Suprapubic skin (tissue), 4 donors: ENCODE measurements at regions not wholly inside any gene's neighbourhood (a gene's known extent, or its start where the extent isn't known, plus 50 kb on each side); places are given as distances from the start of the nearest gene placed in this dataset.

ENCODE experiments used
- DNase-seq, 2 donors: peaks; one replicate each; pipeline ENCODE4 v3.0.0-alpha.2; 2019; ENCODE audit warnings: low spot score in 2 of 2
- H3K27ac ChIP-seq: fragments of 200-600 bp; sonication (generic); one replicate; pipeline ENCODE4 v1.5.1; 2019
- H3K27me3 ChIP-seq: fragments of 200-600 bp; sonication (generic); one replicate; pipeline ENCODE4 v1.5.1; 2019
- H3K36me3 ChIP-seq: fragments of 200-600 bp; sonication (generic); one replicate; pipeline ENCODE4 v1.5.1; 2019
- H3K4me1 ChIP-seq: fragments of 200-600 bp; sonication (generic); one replicate; pipeline ENCODE4 v1.5.1; 2019
- H3K4me3 ChIP-seq: fragments of 200-600 bp; sonication (generic); one replicate; pipeline ENCODE4 v1.5.1; 2019; ENCODE audit warnings: mild to moderate bottlenecking
- H3K9me3 ChIP-seq: fragments of 200-600 bp; sonication (generic); one replicate; pipeline ENCODE4 v1.5.1; 2019
- CTCF ChIP-seq, 2 donors: fragments of 200-600 bp in 1 of 2; fragments of 450-650 bp in 1 of 2; sonication (generic) in 1 of 2; IDR thresholded peaks; one replicate each; pipeline ENCODE4 v1.5.1; 2016 to 2019; ENCODE audit warnings: antibody characterized with exemption in 2 of 2, mild to moderate bottlenecking in 1 of 2, moderate library complexity in 1 of 2
- EP300 ChIP-seq: sonication (generic); formaldehyde crosslinking; IDR thresholded peaks from one replicate; pipeline ENCODE4 v1.6.1; 2017; ENCODE audit warnings: antibody characterized with exemption
- POLR2A ChIP-seq, 2 donors: fragments of 450-650 bp; IDR thresholded peaks; one replicate each; pipeline ENCODE4 v1.6.1; 2017; ENCODE audit warnings: antibody characterized with exemption in 2 of 2, mild to moderate bottlenecking in 2 of 2, moderate library complexity in 2 of 2
- POLR2AphosphoS5 ChIP-seq, 3 donors: sonication (generic); formaldehyde crosslinking; IDR thresholded peaks; one replicate each; pipeline ENCODE4 v1.6.1; 2017; ENCODE audit warnings: antibody characterized with exemption in 3 of 3
- WGBS: methylation state at CpG from one replicate; pipeline ENCODE4 v1.1.5; 2018; 5-methylcytosine and 5-hydroxymethylcytosine counted together

GRCh38 chr13:47521890-47522487, 479.1 kb downstream of the SUCLA2 start:
- TF ChIP-seq POLR2A (IDR thresholded peaks at IDR 0.05) (no peak), CTCF (IDR thresholded peaks at IDR 0.05) (no peak), EP300 (no peak), POLR2AphosphoS5 (IDR thresholded peaks at IDR 0.05) (no peak)
- WGBS: 87% methylated on average over 2 of the region's 2 CpGs
- Histone ChIP-seq H3K4me3 (no peak overlapping the region), H3K4me1 (no peaks in the 10 kb centered on the region), H3K27me3 (no peaks in the 10 kb centered on the region), H3K27ac (no peak overlapping the region), H3K36me3 (no peaks in the 10 kb centered on the region), H3K9me3 (no peaks in the 10 kb centered on the region)
- DNase-seq: no peak

GRCh38 chr13:47519626-47520025, 481.4 kb downstream of the SUCLA2 start:
- H3K4me3 ChIP-seq: no peak overlapping the region
- H3K4me1 ChIP-seq: no peaks in the 10 kb centered on the region
- no peaks in the 10 kb centered on the region for H3K36me3 ChIP-seq
- DNase-seq: no peak
- H3K9me3 ChIP-seq: no peaks in the 10 kb centered on the region
- H3K27ac ChIP-seq: no peak overlapping the region
- TF ChIP-seq CTCF (IDR thresholded peaks at IDR 0.05): no peak
- no peak for TF ChIP-seq EP300
- no peak for TF ChIP-seq POLR2A (IDR thresholded peaks at IDR 0.05)
- no peak for TF ChIP-seq POLR2AphosphoS5 (IDR thresholded peaks at IDR 0.05)
- WGBS: 28% methylated on average over 2 of the region's 2 CpGs
- H3K27me3 ChIP-seq: no peaks in the 10 kb centered on the region

- WGBS: 88% methylated on average over 1 of the region's 1 CpG
- H3K27ac ChIP-seq: no peak overlapping the region
- TF ChIP-seq CTCF (IDR thresholded peaks at IDR 0.05) (no peak), POLR2A (IDR thresholded peaks at IDR 0.05) (no peak), EP300 (no peak), POLR2AphosphoS5 (IDR thresholded peaks at IDR 0.05) (no peak)
- no peaks in the 10 kb centered on the region for H3K4me1 ChIP-seq
- H3K4me3 ChIP-seq: no peak overlapping the region
- H3K36me3 ChIP-seq: no peaks in the 10 kb centered on the region
- no peaks in the 10 kb centered on the region for H3K27me3 ChIP-seq
- no peaks in the 10 kb centered on the region for H3K9me3 ChIP-seq
- no peak for DNase-seq
These were observed 482.5 kb downstream of the SUCLA2 start for GRCh38 chr13:47518530-47518929.

GRCh38 chr13:47511647-47512046, 489.4 kb downstream of the SUCLA2 start:
- Histone ChIP-seq H3K9me3 (no peaks in the 10 kb centered on the region), H3K4me1 (no peaks in the 10 kb centered on the region), H3K27me3 (no peaks in the 10 kb centered on the region), H3K36me3 (no peaks in the 10 kb centered on the region), H3K4me3 (no peak overlapping the region), H3K27ac (no peak overlapping the region)
- DNase-seq: no peak
- WGBS: 57% methylated on average over 1 of the region's 1 CpG
- no peak for TF ChIP-seq POLR2AphosphoS5 (IDR thresholded peaks at IDR 0.05)
- TF ChIP-seq POLR2A (IDR thresholded peaks at IDR 0.05): no peak
- TF ChIP-seq CTCF (IDR thresholded peaks at IDR 0.05): no peak
- TF ChIP-seq EP300: no peak

DNA sequence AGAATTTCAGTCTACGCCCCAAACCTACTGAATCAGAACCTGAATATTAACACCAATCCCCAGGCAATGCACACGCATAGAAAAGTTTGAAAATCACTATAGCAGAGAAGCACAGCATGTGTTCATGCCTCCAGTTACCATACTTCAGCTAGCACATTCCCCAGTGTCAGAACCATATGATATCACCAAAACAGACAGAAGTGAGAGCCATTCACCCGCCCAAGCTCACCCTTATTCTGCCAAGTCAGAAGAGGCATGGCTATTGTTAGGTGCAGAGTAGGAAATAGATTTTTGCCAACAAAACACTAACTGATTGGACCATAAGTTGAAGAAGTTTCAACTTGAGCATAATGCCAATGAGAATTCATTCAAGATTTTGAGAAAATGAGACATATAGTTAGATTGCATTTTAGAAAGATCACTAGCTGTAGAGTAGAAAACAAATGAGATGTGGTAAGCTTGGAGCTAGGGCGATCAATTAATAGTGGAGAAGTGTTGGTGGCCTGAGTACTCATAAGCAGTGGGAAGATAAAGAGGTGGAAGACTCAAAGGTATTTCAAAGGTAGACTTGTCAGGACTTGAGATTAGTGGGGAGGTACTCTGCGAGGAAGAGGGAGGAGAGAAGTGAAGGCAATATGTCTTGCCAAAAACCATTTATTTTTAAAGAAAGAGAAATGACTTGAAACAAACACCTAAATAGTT, 492.4 kb downstream of the SUCLA2 start:
- Histone ChIP-seq H3K36me3 (no peaks in the 10 kb centered on the region), H3K4me1 (no peaks in the 10 kb centered on the region), H3K9me3 (no peaks in the 10 kb centered on the region), H3K27me3 (no peaks in the 10 kb centered on the region), H3K4me3 (no peak overlapping the region), H3K27ac (no peak overlapping the region)
- TF ChIP-seq POLR2A (IDR thresholded peaks at IDR 0.05): no peak
- TF ChIP-seq CTCF (IDR thresholded peaks at IDR 0.05): no peak
- TF ChIP-seq EP300: no peak
- TF ChIP-seq POLR2AphosphoS5 (IDR thresholded peaks at IDR 0.05): no peak
- no peak for DNase-seq
- WGBS: 47% methylated on average over 5 of the region's 5 CpGs
